A673 (cell line): ENCODE measurements at regions not wholly inside any gene's neighbourhood (a gene's known extent, or its start where the extent isn't known, plus 50 kb on each side); places are given as distances from the start of the nearest gene placed in this dataset.

Experiments
- CTCF ChIP-seq: fragments of 300-800, 200-600 bp; sonication (generic); conservative IDR thresholded peaks from 2 replicates; pipeline ENCODE4 v1.5.1; 2017; ENCODE audit warnings: low read depth, mild to moderate bottlenecking, antibody characterized with exemption, low read length, moderate library complexity, mixed read lengths
- EZH2 ChIP-seq: fragments of 200-600 bp; sonication (generic); IDR thresholded peaks from 2 replicates; pipeline ENCODE4 v1.6.1; 2017; ENCODE audit warnings: borderline replicate concordance, low read depth, mild to moderate bottlenecking, mixed read lengths, antibody characterized with exemption, low read length; ENCODE audit not compliant: poor library complexity, severe bottlenecking

- TF ChIP-seq CTCF = no peak
- no peak for TF ChIP-seq EZH2
These were observed 266.2 kb downstream of the NPHP4 start for GRCh38 chr1:5725855-5726585.
